ENCODE measurements at regions not wholly inside any gene's neighbourhood (a gene's known extent, or its start where the extent isn't known, plus 50 kb on each side); places are given as distances from the start of the nearest gene placed in this dataset.

GRCh38 chr4:18127030-18127429 lies 105.5 kb upstream of the LCORL start:
- no peaks in the 10 kb centered on the region for H3K4me1 ChIP-seq

GRCh38 chr4:18113710-18114331 lies 92.3 kb upstream of the LCORL start:
- H3K4me1 ChIP-seq, result peaks cover 0 to 30% (median 0%) of the 10 kb centered on the region in 12 donors
- H3K36me3 ChIP-seq, result no peaks in the 10 kb centered on the region
- H3K27ac ChIP-seq, result no peak overlapping the region
- intact Hi-C loops (cut with DNase I), result no loop called here
- no peak for TF ChIP-seq POLR2A (IDR thresholded peaks at IDR 0.05)
- TF ChIP-seq, protein P1, sequence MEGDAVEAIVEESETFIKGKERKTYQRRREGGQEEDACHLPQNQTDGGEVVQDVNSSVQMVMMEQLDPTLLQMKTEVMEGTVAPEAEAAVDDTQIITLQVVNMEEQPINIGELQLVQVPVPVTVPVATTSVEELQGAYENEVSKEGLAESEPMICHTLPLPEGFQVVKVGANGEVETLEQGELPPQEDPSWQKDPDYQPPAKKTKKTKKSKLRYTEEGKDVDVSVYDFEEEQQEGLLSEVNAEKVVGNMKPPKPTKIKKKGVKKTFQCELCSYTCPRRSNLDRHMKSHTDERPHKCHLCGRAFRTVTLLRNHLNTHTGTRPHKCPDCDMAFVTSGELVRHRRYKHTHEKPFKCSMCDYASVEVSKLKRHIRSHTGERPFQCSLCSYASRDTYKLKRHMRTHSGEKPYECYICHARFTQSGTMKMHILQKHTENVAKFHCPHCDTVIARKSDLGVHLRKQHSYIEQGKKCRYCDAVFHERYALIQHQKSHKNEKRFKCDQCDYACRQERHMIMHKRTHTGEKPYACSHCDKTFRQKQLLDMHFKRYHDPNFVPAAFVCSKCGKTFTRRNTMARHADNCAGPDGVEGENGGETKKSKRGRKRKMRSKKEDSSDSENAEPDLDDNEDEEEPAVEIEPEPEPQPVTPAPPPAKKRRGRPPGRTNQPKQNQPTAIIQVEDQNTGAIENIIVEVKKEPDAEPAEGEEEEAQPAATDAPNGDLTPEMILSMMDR (IDR thresholded peaks at IDR 0.05), result no peak
- ATAC-seq (no peak), DNase-seq (no peak)
- no peaks in the 10 kb centered on the region for H3K9me3 ChIP-seq
- 43 to 62% (median 58%) methylated on average over 2 of the region's 2 CpGs for WGBS, 4 donors
- peaks cover 0 to 3% (median 0%) of the 10 kb centered on the region in 9 donors for H3K27me3 ChIP-seq
- H3K4me3 ChIP-seq, result no peak overlapping the region

More at GRCh38 chr4:18127030-18127429, 105.5 kb upstream of the LCORL start:
- Histone ChIP-seq H3K27ac (no peak overlapping the region), H3K9me3 (no peaks in the 10 kb centered on the region), H3K27me3 (peaks cover 0 to 6% (median 0%) of the 10 kb centered on the region in 9 donors), H3K36me3 (no peaks in the 10 kb centered on the region), H3K4me3 (no peak overlapping the region)
- DNase-seq (no peak), ATAC-seq (no peak)
- 59 to 67% (median 63%) methylated on average over 3 of the region's 3 CpGs for WGBS, 4 donors
- intact Hi-C loops (cut with DNase I), result no loop called here
- TF ChIP-seq, protein P1 (IDR thresholded peaks at IDR 0.05), result no peak
- no peak for TF ChIP-seq POLR2A (IDR thresholded peaks at IDR 0.05)

DNA sequence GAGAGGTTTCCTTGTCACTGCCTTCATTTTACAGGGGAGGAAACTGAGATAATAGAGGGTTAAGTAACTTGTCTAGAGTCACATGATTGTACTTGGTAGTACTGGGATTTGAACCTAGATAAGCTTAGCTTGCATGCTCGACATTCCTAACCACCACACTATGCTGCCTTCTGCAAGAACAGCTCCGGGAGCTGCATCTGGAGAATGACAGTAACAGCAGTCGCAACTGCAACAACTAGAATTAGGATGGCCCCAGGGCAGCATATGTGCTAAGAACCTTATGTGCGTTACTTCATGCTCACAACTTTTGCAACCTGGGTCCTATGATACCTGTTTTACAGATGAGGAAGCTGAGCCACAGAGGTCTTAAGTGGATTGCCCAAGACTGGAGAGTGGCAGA lies 89.5 kb upstream of the LCORL start:
- intact Hi-C loops (cut with DNase I), result no loop called here
- H3K36me3 ChIP-seq, result no peaks in the 10 kb centered on the region

DNA sequence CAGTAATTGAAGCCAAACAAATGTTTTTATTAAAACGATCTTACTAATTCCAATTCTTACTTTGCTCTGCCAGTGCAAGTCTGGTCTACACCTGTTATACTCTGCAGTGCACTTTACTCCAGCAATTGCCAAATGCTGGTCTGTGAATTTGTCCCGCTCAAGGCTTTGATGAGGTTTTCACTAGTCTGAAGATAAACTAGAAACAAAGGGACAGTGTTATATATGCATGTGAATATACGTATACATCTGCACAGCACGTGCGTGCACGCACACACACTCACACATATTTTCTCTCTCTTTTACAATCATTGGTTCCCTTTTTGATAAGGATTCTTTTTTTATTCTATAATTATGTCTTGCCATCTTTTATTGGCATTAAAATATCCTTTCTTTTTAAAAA lies 88.5 kb upstream of the LCORL start:
- H3K27ac ChIP-seq, result no peak overlapping the region
- TF ChIP-seq, protein P1 (IDR thresholded peaks at IDR 0.05), result no peak
- H3K4me3 ChIP-seq, result no peak overlapping the region
- WGBS, 4 donors, result 45 to 57% (median 50%) methylated on average over 6 of the region's 6 CpGs
- ATAC-seq (no peak), DNase-seq (no peak)
- peaks cover 0 to 33% (median 0%) of the 10 kb centered on the region in 12 donors for H3K4me1 ChIP-seq
- H3K36me3 ChIP-seq, result no peaks in the 10 kb centered on the region
- intact Hi-C loops (cut with DNase I), result no loop called here
- no peaks in the 10 kb centered on the region for H3K9me3 ChIP-seq
- H3K27me3 ChIP-seq, result peaks cover 0 to 3% (median 0%) of the 10 kb centered on the region in 9 donors

More for the DNA sequence above, 89.5 kb upstream of the LCORL start:
- WGBS, 4 donors, result 29 to 53% (median 46%) methylated on average over 4 of the region's 4 CpGs
- Histone ChIP-seq H3K9me3 (no peaks in the 10 kb centered on the region), H3K27ac (no peak overlapping the region), H3K4me1 (peaks cover 0 to 31% (median 0%) of the 10 kb centered on the region in 12 donors), H3K4me3 (no peak overlapping the region), H3K27me3 (peaks cover 0 to 3% (median 0%) of the 10 kb centered on the region in 9 donors)
- DNase-seq, result no peak
- ATAC-seq, result no peak
- no peak for TF ChIP-seq POLR2A (IDR thresholded peaks at IDR 0.05)
- TF ChIP-seq, protein P1 (IDR thresholded peaks at IDR 0.05), result no peak

Measured in heart left ventricle (tissue), 16 donors.